ENCODE measurements at regions not wholly inside any gene's neighbourhood (a gene's known extent, or its start where the extent isn't known, plus 50 kb on each side); places are given as distances from the start of the nearest gene placed in this dataset.
"Not testable (repeated sequence)": the region's sequence is repeated elsewhere in the genome, so short reads cannot be mapped to it uniquely, and the experiment has no call there.

DNA sequence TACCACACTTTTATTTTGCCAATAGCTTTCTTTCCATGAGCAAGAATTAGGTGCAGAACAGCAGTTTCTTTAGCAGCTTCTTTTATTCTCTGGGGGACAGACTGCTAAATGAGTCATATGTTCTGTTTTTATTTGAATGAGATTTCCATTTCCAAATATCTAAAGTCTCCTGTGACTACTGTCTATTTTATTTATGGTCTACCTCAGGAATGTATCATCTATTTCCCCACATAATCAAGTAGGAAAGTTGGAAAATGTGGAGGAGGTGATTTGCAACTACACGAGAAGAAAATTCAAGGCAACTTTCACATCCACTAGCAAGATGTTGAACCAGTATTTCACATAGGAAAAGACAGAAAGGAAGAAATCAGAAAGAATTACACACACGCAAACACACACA is 139.9 kb upstream of the MEX3C start:
- peak; percentile 22 for DNase-seq

DNA sequence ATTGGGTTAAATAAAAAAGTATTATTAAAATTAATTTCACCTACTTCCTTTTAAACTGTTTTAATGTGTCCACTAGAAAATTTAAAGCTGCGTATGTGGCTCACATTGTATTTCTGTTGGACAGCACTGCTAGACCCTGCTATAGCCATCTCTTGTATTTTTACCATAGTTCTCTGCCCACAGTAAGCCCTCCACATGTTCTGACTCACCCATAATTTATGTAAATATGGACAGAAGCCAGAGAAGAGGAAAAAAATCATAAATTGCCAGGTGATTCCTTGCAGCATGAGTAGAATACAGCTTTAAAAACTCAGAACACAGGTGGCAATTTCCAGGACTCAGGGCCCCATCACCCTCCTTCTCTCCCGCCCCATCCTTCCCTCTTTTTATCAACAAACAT is 142.4 kb upstream of the MEX3C start:
- no peak for DNase-seq

DNA sequence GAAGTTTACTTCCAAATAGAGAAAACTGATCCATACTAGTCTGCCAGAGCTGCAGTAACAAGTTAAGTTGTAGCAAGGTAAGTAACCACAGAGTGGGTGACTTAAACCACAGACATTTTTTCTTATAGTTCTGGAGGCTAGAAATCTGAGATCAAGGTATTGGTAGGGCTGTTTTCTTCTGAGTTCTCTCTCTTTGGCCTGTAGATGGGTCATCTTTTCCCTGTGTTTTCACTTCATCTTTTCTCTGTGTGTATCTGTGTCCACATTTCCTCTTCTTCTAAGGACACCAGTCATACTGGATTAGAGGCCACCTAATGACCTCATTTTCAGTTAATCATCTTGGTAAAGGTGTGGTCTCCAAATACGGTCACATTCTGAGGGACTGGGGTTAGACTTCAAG is 142.9 kb upstream of the MEX3C start:
- no peak for DNase-seq

DNA sequence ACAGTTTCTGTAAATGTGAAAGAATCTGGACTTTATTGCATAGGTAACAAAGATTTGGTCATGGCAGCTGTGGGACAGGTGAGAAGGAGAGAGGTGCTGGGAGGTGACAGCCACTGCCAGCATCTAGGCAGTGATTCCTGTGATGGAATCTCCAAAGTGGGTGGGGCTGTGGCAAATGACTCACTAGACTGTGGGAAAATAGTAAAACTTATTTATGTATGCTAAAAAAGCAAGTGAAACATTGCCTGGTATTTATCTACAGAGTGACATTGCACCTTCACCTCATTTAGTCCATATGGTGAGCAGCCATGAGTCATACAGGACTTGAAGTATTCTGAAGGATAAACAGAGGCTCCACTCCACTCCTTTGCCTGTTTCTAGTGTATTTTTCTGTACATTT is 145.3 kb upstream of the MEX3C start:
- no peak for DNase-seq

DNA sequence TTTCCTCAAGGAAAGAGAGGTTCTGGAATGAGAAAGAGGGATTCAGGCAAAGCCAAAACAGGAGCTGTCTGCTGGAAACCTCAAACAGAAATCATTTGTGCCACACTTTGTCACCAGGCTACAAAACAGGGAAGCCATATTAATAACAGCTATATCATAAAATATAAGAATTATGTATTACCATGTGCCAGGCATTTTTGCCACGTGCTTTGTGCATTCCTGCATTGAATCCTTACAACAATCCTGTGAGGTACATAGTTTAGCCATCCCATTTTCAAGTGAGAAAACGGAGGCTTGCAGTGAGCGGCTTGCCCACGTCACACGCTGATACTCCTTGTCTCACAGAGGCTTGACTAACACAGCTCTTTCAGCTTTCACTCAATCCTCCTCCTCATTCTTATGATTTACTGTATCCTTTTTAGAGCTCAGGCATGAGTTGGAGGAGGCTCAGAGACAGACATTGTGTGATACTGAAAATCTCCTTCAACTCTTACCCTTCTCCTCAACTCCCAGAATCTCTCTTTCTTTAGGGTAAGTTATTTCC is 148.4 kb upstream of the MEX3C start:
- no peak for DNase-seq

DNA sequence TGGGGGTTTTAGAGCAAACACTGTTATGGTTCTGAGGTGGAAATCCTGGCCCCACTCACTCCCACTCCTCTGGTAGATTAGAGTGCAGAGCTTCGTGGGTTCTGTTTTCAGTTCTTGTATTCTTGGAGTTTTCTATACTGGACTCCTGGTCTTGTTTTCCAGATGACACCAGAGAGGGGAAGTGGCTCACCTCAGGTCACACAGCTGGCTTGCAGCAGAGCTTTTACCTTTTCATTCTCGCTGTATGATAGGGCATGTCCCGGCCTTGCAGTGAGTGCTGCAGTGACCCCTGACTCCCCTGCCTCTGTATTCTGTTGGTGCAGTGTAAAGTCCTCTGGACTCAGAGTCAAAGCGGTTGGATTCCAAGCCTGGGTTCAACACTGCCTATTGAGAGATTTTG is 148.9 kb upstream of the MEX3C start:
- no peak for DNase-seq

DNA sequence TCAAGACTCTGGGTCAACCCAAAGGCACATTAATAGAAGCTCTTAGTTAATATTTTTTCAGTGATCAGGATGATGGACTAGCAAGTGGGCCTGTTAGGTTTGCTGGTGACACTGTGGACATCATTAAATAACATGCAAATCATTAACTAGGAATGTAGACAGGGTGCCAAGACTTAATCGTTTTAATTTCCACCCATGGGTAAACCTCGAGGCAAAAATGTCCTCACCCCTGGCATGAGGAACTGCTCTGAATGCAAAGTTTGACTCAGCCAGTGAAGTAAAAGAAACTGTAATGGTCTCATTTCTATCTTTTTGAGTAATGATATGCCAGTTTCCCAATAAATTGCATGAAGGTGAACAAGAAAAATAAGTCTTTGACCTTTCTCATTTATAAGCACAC is 152.6 kb upstream of the MEX3C start:
- no peak for DNase-seq

DNA sequence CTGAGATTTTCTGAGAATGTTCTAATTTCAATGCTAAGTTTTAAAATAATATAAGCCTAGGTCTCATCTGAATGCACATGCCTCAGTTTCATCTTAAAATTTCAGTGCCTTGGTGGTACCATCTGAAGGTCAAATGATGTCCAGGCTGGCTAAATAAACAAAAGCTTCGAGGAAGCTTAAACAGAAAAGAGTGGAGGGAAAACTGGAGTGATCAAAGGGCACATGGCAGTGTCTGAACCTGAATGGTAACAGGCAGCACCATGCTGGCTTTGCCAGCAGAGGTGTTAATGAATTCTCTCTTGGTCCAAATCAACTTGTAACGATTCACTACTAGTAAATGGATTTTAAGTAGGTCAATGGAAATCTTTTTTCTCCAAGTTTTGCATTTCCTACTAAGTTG is 158.4 kb upstream of the MEX3C start:
- DNase-seq = no peak

DNA sequence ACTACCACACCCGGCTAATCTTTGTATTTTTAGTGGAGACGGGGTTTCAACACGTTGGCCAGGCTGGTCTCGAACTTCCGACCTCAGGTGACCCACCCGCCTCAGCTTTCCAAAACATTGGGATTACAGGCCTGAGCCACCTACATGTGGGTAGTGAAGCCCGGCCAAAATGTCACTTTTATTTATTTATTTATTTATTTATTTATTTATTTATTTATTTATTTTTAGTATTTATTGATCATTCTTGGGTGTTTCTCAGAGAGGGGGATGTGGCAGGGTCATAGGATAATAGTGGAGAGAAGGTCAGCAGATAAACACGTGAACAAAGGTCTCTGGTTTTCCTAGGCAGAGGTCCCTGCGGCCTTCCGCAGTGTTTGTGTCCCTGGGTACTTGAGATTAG is 162.8 kb upstream of the MEX3C start:
- not testable (repeated sequence) for DNase-seq

DNA sequence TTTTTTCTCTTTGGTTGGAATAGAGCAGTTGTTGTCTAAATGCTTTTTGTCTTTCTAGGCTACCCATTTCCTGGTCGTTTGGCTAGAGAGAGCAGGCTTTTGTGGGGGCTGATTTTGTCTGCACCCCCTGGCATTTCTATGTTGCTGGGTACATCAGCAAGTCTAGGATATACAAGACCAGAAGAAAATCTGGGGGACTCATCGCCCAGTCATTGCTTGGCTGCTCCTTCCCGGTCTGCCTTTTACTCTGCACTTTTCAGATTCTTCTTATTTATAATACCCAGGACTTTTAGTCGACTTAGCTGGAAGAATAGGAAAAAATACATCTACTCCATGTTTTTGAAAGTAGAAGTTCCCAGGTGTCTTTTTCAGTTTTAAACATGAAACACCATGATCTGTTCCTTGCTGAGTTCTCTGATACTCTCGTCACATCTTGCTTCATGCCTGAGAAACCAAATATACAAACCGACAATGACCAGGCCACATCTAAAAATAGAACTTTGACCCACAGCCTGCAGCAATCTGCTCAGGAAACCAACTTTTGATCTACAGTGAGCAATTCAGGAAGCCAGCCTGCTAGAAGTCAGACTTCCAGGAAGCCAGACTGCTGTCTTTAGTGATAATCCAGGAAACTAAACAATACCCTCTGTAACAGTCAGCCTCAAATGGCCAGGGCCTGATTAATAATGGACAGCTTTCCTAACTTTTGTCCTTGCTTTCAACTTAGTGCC is 163.8 kb upstream of the MEX3C start:
- no peak for DNase-seq

DNA sequence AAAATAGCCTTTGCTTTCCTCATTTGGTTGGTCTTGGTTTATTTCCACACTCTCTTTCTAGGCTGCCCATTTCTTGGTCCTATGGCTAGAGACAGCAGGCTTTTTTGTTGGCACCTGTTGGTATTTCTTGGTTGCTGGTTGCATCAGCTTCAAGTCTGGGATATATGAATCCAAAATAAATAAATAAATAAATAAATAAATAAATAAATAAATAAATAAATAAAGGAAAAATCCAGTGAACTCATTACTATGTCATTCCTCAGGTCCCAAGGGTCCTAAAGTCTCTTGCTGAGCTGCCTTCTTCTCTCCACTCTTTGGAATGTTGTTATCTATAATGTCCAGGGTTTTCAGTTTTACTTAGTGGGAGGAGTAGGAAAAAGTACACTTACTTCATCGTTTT is 165.9 kb upstream of the MEX3C start:
- no peak for DNase-seq

DNA sequence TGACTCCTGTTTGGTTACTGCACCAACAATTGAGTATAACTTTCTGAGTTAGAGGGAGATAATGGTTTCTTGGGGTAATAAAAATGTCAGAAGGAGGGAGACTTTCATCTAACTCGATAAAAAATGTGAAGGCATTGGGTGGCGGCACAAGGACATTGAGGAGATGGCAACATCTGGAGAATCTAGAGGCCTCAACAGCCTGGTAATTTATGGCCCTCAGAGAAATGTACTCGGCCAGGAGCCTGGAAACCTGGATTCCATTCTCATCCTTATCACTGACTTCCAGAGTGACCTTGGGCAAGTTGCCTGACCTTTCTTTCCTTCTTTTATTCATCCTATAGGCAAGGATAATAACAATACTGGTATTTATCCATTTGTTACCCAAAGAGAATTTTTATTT is 173.5 kb upstream of the MEX3C start:
- no peak for DNase-seq

DNA sequence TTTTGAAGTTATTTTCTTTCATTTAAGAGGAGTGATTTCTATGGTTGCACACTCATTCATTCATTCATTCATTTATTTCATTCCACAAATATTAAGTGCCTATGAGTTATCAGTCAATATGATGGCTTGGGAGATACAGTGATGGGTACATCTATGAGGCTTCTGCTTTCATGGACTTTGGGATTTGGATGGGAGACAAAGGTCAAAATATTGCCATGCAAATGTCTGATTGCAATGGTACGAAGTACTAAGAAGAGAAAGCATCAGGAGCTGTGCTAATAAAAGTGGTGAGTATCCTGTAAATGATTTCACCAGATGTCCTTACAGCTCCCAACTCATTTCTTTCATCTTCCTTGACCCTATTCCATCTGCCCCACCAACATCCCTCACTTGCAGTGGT is 174.4 kb upstream of the MEX3C start:
- DNase-seq = no peak

DNA sequence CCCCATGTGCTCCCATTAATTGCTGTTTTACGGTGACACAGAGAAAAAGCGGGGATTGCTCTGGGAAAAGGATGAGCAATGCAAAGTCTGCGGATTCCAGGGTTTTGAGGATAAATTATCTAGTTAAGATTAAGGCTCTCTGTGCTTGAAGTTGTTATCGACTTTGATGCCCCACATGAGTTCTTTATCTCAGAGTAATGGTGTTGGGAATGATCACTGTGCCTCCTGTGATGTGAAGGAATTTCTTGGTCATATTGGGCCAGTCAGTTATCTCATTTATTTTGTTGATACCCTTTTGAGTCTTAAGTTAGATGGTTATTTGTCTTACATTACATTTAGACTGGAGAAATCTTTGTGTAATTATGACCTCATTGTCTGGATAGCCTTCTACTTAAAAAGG is 184.6 kb upstream of the MEX3C start:
- DNase-seq = no peak

DNA sequence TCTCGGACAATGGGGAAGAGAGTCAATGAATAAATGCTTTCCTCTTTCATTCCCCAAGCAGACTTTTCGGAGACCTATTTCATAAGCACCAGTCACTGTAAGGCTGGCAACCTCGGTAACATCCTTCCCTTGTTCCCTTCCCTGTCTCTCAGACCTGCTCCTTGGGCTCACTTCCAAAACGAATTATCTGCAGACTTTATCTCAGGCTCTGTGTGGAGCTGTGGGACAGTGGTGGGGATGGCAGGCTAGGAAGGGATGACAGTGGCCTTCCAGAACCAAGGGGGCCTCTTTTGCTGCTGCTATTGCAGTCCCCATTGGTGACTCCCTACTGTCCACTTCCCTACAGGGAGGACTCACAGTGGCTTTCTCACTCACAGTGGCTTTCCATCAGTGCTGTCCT is 185.6 kb upstream of the MEX3C start:
- DNase-seq = no peak

DNA sequence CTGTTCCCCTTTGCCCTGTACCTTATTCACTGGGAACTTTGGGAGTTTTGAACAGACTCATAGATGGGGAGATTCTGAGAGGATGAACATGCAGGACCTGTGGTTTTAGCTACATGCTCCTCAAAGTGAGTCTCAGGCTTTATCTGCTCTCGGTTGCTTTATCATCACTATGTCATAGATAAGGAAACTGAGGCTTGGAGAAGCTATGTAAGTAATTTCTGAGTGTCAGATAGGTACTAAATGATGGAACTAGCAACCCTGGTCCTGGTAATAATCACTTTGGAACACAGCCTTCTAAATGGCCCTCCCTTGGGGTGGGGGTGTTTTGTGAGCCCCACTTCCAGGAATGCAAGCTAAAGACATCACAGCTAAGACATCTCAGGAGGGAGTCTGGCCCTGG is 186.2 kb upstream of the MEX3C start:
- no peak for DNase-seq

DNA sequence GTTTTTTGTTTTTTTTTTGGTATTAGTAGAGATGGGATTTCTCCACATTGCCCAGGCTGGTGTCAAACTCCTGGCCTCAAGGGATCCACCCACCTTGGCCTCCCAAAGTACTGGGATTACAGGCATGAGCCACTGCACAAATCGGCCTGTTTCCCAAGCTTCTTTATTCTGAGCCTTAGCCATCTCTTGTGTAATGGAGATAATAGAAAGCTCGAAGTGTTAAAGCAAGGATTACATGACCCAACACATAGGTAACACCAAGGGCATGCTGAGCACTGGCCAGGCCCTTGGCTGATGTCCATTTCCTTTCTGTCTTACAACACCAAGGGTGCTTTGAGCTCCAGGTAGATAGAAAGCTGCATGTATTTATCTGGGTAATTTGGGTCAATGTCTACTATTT is 187.8 kb upstream of the MEX3C start:
- DNase-seq = no peak

DNA sequence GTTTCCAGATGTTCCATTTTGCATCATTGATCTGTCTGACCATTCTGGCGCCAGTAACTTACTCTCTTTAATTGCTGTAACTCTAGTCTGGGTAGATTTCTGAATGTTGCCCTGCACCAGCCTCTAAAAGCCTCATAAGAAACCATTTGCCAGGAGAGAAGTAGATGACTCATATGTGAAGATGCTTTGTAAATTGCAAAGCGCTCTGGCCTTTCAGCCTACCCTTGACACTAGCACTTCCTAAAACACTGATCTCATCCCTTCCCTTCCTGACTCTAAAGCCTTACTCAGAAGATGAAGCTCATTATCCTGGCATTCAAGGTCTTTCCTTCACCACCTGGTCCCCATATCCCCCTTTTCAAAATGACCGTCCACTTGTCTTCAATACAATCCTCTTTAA is 193.2 kb upstream of the MEX3C start:
- DNase-seq = no peak

DNA sequence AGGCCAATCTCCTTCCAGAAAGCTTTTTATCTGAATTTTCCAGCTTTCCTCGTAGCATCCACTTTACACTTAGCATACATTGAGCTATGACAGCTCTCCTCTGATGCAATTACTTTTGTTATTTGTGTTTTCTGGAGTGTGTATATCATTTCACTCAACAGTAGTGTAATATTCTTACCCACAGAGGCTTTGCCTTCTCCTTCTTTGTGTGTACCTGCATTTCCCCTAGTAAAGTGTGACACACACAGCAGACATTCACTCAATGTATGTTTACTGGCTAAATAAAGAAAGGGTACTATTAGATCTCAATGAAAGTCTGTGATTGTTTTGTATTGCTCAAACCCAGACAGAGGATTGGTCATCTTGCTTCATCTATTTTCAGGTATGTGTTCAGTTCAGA is 193.7 kb upstream of the MEX3C start:
- DNase-seq = no peak

DNA sequence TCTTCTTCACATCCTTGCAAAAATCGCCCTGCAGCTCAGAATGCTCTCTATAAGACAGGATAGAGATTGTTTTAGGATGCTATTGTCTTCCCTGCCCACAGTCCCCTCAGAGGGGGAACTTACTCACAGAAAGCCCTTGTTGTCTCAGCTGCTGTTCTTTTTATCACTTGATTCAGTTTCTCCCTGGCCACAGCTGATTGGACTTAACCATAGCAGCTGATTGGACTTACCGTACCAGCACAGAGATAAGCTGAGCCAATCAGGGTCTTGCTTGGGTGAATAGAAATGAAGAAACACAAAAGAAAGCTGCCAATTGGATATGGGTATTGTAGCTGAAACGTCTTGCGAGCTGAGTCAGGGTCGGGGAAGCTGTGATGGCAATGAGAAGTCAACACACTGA is 194.2 kb upstream of the MEX3C start:
- no peak for DNase-seq

DNA sequence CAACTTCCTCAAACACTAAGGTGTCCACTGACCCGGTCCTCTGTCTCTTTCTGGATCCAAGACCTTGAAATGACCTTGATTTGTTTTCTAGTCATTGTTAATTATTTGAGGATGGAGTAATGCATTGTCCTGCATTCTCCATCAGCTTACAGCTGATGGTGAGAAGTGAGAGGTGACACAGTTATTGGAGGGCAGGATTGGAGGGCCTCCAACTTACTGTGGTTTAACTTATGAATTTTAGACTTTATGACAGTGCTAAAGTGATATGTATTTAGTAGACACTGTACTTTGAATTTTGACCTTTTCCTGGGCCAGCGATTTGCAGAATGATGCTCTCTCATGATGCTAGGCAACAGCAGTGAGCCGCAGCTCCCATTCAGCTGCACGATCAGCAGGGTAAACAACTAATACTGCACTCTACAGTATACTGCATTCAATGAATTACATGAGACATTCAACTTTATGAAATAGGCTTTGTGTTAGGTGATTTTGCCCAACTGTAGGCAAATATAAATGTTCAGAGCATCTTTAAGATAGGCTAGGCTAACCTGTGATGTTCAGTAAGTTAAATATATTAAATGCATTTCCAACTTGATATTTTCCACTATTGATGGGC is 200.0 kb upstream of the MEX3C start:
- no peak for DNase-seq

DNA sequence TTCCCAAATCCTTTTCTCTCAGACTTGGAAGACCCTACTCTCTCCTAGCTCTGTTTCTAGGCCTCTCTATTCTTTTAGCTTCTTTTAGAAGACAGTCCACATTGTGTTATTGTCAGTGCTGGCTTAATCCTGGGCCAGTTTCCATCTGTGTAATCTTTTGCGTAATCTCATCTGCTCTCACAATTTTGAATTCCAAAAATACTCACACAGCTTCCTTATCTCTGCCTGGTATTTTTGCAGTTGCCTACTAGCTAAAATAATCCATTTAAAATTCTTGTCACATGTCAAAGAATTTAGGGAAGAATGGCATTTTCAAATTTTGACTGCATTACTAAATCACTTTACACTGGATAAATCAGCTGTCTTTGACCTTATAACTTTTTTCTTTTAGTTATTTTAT is 200.6 kb upstream of the MEX3C start:
- no peak for DNase-seq

DNA sequence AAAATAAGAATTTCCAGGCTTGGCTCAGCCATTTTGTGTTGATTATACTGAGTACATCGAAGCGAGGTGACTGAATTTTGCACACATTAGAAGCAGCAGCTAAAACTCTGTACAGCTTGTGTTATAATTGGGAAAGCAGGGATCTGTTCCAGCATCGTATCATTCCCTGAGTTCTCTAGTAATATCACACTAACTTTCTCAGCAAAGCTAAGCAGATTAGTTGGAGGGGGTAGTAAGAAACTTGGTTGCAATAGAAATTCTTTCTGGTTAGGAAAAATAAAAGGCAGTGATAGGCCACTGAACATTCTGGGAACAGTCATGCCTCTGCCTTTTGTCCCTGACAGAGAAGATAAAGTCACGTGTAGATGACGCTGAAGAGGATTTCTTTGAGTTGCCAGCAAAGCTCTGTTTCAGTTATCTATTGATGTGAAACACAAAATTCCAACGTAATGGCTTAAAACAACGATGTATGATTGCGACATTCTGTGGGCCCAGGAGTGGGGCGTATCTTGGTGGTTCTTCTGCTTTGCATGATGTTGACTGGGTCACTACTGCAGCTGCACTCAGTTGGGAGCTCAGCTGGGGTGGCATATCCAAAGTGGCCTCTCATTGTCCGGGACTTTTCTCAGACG is 202.1 kb upstream of the MEX3C start:
- no peak for DNase-seq

DNA sequence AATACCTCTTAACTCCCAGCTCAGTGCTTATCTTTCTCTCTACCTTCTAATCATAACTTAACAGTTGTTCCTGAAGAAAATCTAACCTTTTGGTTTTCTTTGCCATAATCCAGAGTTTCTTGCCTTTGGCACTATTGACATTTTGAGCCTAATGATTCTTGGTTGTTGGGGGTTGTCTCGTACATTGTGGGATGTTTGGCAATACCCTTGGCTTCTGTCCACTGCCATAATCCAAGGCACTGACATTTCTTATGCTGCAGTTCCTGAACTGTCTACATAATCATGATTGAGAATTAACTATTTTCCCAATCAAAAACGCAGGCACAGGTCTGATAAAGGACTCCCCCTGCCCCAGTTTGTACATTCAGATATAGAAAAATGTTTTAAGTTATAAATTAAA is 203.2 kb upstream of the MEX3C start:
- no peak for DNase-seq

DNA sequence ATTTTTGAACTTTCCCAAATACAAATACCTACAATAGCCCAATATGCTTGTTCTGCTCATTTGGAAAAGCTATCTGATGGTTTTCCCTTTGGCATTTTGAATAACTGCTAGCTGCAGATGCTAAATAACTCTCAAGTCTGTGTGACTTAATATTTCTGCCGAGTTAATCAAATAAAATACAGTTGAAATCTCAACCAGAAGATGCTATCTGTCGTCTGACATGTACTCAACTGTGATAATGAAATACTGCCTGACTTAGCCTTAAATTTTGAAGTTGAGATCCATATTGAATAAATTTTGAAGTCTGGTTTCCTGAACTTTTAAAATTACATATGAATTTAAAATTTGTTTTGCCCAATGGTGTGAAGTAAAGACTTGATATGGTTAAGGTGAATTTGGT is 204.4 kb upstream of the MEX3C start:
- no peak for DNase-seq

All from NCI-H526 treated with DMSO at 0.1 percent for 48 hours (cell line).